HCT116 (cell line): ENCODE measurements at regions not wholly inside any gene's neighbourhood (a gene's known extent, or its start where the extent isn't known, plus 50 kb on each side); places are given as distances from the start of the nearest gene placed in this dataset.

Experiments used
- ATAC-seq: fragments of 200-7000 bp; cut with Tn5 transposase; 2 replicates; pipeline ENCODE4 v1.9.1; 2020; ENCODE audit warnings: mild to moderate bottlenecking, moderate library complexity
- BruUV-seq: library from RNA; stranded (reverse); fragments of 400-500 nt; replicated peaks from 2 replicates; lab custom pipeline; 2021; lab: Mats Ljungman, UMichigan
- CTCF ChIA-PET: fragments of 300-600 bp; sonication (Branson Sonifier 250); formaldehyde crosslinking; loops from one replicate; lab custom pipeline; 2021; ENCODE audit warnings: antibody characterized with exemption; lab: Charles Lee
- POLR2A ChIA-PET: fragments of 300-600, 350-600 bp; sonication (Branson Sonifier 250); formaldehyde crosslinking; loops from one replicate; lab custom pipeline; 2021; ENCODE audit warnings: antibody characterized with exemption; lab: Charles Lee
- RAD21 ChIA-PET, 2 experiments: fragments of 300-600 bp; sonication (Branson Sonifier 250); formaldehyde crosslinking; loops; one replicate each; lab custom pipeline; 2023; ENCODE audit warnings: low total read pairs in 2 of 2; ENCODE audit not compliant: uncharacterized antibody in 2 of 2, unreplicated experiment in 2 of 2, low non-redundant PET in 1 of 2; lab: Charles Lee
- DNase-seq: peaks from one replicate; pipeline ENCODE4 v3.0.0-alpha.2; 2010; ENCODE audit warnings: low read depth, low spot score
- H2AFZ ChIP-seq: fragments of 200-600 bp; shearing (Covaris generic), sonication (generic); 2 replicates; pipeline ENCODE4 v1.6.1; 2017; ENCODE audit warnings: low read depth, mixed run types, mixed read lengths, antibody characterized with exemption, low read length; ENCODE audit not compliant: poor library complexity, severe bottlenecking
- H3K27ac ChIP-seq: 2 replicates; pipeline ENCODE4 v1.5.1; 2012; ENCODE audit warnings: low read depth, low read length
- H3K27me3 ChIP-seq: fragments of 200-600 bp; sonication (generic); 2 replicates; pipeline ENCODE4 v1.6.1; 2016; ENCODE audit warnings: mixed run types, low read length, mixed read lengths; ENCODE audit not compliant: insufficient read depth
- H3K36me3 ChIP-seq, 2 experiments: fragments of 200-500 bp in 1 of 2; fragments of 200-600 bp in 1 of 2; sonication (Bioruptor generic) in 1 of 2; sonication (generic) in 1 of 2; 2 replicates each; pipeline versions ENCODE4 v1.5.1 to v1.6.1; 2014 to 2016; ENCODE audit warnings: low read length in 2 of 2, inconsistent platforms in 1 of 2, mixed read lengths in 1 of 2, mixed run types in 1 of 2; ENCODE audit not compliant: insufficient read depth in 2 of 2, control insufficient read depth in 1 of 2
- H3K4me1 ChIP-seq, 2 experiments: fragments of 200-600 bp in 1 of 2; sonication (generic) in 1 of 2; 2 replicates each; pipeline versions ENCODE4 v1.5.1 to v1.6.1; 2012 to 2017; ENCODE audit warnings: low read length in 2 of 2, inconsistent platforms in 1 of 2, mild to moderate bottlenecking in 1 of 2, mixed read lengths in 1 of 2, mixed run types in 1 of 2, moderate library complexity in 1 of 2; ENCODE audit not compliant: insufficient read depth in 2 of 2, control insufficient read depth in 1 of 2
- H3K4me2 ChIP-seq: fragments of 200-600 bp; sonication (generic); 2 replicates; pipeline ENCODE4 v1.6.1; 2017; ENCODE audit warnings: mixed run types, low read length, mixed read lengths
- H3K4me3 ChIP-seq, 2 experiments: fragments of 200-600 bp in 1 of 2; sonication (generic) in 1 of 2; replicated peaks in 1 of 2; 2 replicates each; pipeline ENCODE4 v1.5.1; 2011 to 2016; ENCODE audit warnings: low read length in 2 of 2, control low read depth in 1 of 2, low read depth in 1 of 2, mild to moderate bottlenecking in 1 of 2, mixed read lengths in 1 of 2, mixed run types in 1 of 2
- H3K79me2 ChIP-seq: fragments of 200-600 bp; sonication (generic); 2 replicates; pipeline ENCODE4 v1.6.1; 2017; ENCODE audit warnings: mild to moderate bottlenecking, mixed run types, low read length, moderate library complexity, mixed read lengths; ENCODE audit not compliant: insufficient read depth
- H3K9ac ChIP-seq: fragments of 200-600 bp; sonication (generic); 2 replicates; pipeline ENCODE4 v1.6.1; 2016; ENCODE audit warnings: low read length, mixed read lengths
- H3K9me2 ChIP-seq: fragments of 200-600 bp; sonication (generic), shearing (Covaris generic); 2 replicates; pipeline ENCODE4 v1.6.1; 2017; ENCODE audit warnings: mixed run types, mild to moderate bottlenecking, moderate library complexity; ENCODE audit not compliant: insufficient read depth
- H3K9me3 ChIP-seq, 2 experiments: fragments of 200-500 bp in 1 of 2; fragments of 200-600 bp in 1 of 2; sonication (Bioruptor generic) in 1 of 2; sonication (generic) in 1 of 2; 2 replicates each; pipeline ENCODE4 v1.6.1; 2014 to 2017; ENCODE audit warnings: low read length in 2 of 2, mixed read lengths in 2 of 2, inconsistent platforms in 1 of 2, low read depth in 1 of 2, mild to moderate bottlenecking in 1 of 2, mixed run types in 1 of 2, moderate library complexity in 1 of 2; ENCODE audit not compliant: control insufficient read depth in 1 of 2, insufficient read depth in 1 of 2
- H4K20me1 ChIP-seq: fragments of 200-600 bp; sonication (generic), shearing (Covaris generic); 2 replicates; pipeline ENCODE4 v1.6.1; 2017; ENCODE audit warnings: mixed run types, mild to moderate bottlenecking, moderate library complexity; ENCODE audit not compliant: insufficient read depth
- CBX3 ChIP-seq: IDR thresholded peaks from 2 replicates; pipeline ENCODE4 v1.6.1; 2012; ENCODE audit warnings: low read depth
- CEBPB ChIP-seq: IDR thresholded peaks from 2 replicates; pipeline ENCODE4 v1.6.1; 2012; ENCODE audit warnings: low read depth
- CTCF ChIP-seq, 3 experiments: fragments of 200-600 bp in 1 of 3; sonication (generic) in 1 of 3; IDR thresholded peaks in 2 of 3; conservative IDR thresholded peaks in 1 of 3; 2 replicates each; pipeline ENCODE4 v1.5.1; 2012 to 2017; ENCODE audit warnings: low read depth in 2 of 3, low read length in 2 of 3, antibody characterized with exemption in 1 of 3, borderline replicate concordance in 1 of 3, control low read depth in 1 of 3, mild to moderate bottlenecking in 1 of 3, mixed read lengths in 1 of 3, mixed run types in 1 of 3, moderate library complexity in 1 of 3; ENCODE audit not compliant: insufficient read depth in 1 of 3
- EZH2 ChIP-seq: fragments of 200-600 bp; sonication (generic); IDR thresholded peaks from 2 replicates; pipeline ENCODE4 v1.6.1; 2017; ENCODE audit warnings: antibody characterized with exemption, mixed run types
- FOSL1 ChIP-seq: IDR thresholded peaks from 2 replicates; pipeline ENCODE4 v1.6.1; 2012; ENCODE audit warnings: low read depth
- JUND ChIP-seq: IDR thresholded peaks from 2 replicates; pipeline ENCODE4 v1.6.1; 2012
- MAX ChIP-seq: IDR thresholded peaks from 2 replicates; pipeline ENCODE4 v1.6.1; 2012
- POLR2A ChIP-seq: IDR thresholded peaks from 2 replicates; pipeline ENCODE4 v1.7.0; 2011; ENCODE audit warnings: borderline replicate concordance; ENCODE audit not compliant: insufficient read depth, insufficient read length; ENCODE audit errors: extremely low read depth
- POLR2AphosphoS5 ChIP-seq: IDR thresholded peaks from 2 replicates; pipeline ENCODE4 v1.6.1; 2011; ENCODE audit warnings: mild to moderate bottlenecking, low read depth, low read length, moderate library complexity
- REST ChIP-seq: IDR thresholded peaks from 2 replicates; pipeline ENCODE4 v1.6.1; 2012; ENCODE audit warnings: low read depth
- SP1 ChIP-seq: IDR thresholded peaks from 2 replicates; pipeline ENCODE4 v1.6.1; 2012; ENCODE audit warnings: low read depth
- SRF ChIP-seq: IDR thresholded peaks from 2 replicates; pipeline ENCODE4 v1.6.1; 2012; ENCODE audit warnings: low read depth
- TCF7L2 ChIP-seq: IDR thresholded peaks from 2 replicates; pipeline ENCODE4 v1.7.0; 2011; ENCODE audit warnings: borderline replicate concordance, inconsistent platforms; ENCODE audit not compliant: insufficient read depth, insufficient read length; ENCODE audit errors: extremely low read depth
- YY1 ChIP-seq: IDR thresholded peaks from 2 replicates; pipeline ENCODE4 v1.6.1; 2011; ENCODE audit warnings: low read length, low read depth, moderate library complexity, mild to moderate bottlenecking; ENCODE audit not compliant: insufficient replicate concordance; ENCODE audit errors: extremely low read depth
- ZFX ChIP-seq: fragments of 450-650 bp; IDR thresholded peaks from 2 replicates; pipeline ENCODE4 v1.6.1; 2017
- ZNF274 ChIP-seq: fragments of 200-500 bp; sonication (Bioruptor generic); IDR thresholded peaks from 2 replicates; pipeline ENCODE4 v1.6.1; 2014; ENCODE audit warnings: mild to moderate bottlenecking, low read depth, low read length, inconsistent platforms
- intact Hi-C: fragments of 100-400 bp; cut with micrococcal nuclease; formaldehyde crosslinking; loops from 2 replicates; pipeline ENCODE4 v1.10.0; 2022

DNA sequence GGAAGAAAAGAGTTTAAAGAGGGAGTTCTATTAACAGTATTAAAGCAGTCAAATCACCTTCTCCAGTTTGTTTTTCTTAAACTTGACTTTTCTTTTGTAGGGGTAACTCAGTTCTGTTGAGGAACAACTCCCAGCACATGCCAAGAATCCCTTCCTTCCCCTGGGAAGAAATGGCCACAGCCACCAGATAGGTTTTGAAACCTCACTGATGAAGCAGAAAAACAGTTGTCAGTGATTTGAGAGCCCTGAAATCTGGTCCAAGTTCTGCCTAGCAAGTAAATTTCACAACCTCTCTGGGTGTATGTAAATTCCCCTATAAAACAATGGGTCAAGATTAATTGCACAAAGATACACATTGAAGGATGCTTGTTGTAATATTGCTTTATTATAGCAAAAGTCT is 167.1 kb downstream of the DHX15 start:
- no peaks in the 10 kb centered on the region for H3K4me1 ChIP-seq
- no peak overlapping the region for H3K9ac ChIP-seq
- RAD21 ChIA-PET, result no interaction called here
- POLR2A ChIA-PET, result no interaction called here
- H4K20me1 ChIP-seq, result no peaks in the 10 kb centered on the region
- no peaks in the 10 kb centered on the region for H3K9me3 ChIP-seq
- ATAC-seq, result no peak
- no peak overlapping the region for H3K4me3 ChIP-seq
- BruUV-seq, result no TSS peak
- no peak for TF ChIP-seq POLR2A
- TF ChIP-seq MAX, result no peak
- TF ChIP-seq FOSL1, result no peak
- TF ChIP-seq TCF7L2, result no peak
- TF ChIP-seq SP1, result no peak
- no peak for TF ChIP-seq EZH2
- TF ChIP-seq POLR2AphosphoS5, result no peak
- TF ChIP-seq CEBPB, result no peak
- no peak for TF ChIP-seq REST
- no peak for TF ChIP-seq ZNF274
- no peak for TF ChIP-seq CTCF (IDR thresholded peaks at IDR 0.05 in 2 of 3, conservative IDR thresholded peaks at IDR 0.05 in 1 of 3; ENCODE audit: borderline replicate concordance in 1 of 3, insufficient read depth in 1 of 3, low read depth in 2 of 3, low read length in 2 of 3)
- no peak for TF ChIP-seq ZFX
- TF ChIP-seq SRF, result no peak
- no peak for TF ChIP-seq YY1
- no peak for TF ChIP-seq CBX3
- no peak for TF ChIP-seq JUND
- TF ChIP-seq, all 23 proteins: peak for 0
- CTCF ChIA-PET, result no interaction called here
- Histone ChIP-seq H3K27me3 (no peaks in the 10 kb centered on the region; the same call in 1 of the 2 replicates), H3K9me2 (no peaks in the 10 kb centered on the region), H3K27ac (no peak overlapping the region), H3K4me2 (no peak overlapping the region), H3K79me2 (no peaks in the 10 kb centered on the region), H2AFZ (no peak overlapping the region), H3K36me3 (no peaks in the 10 kb centered on the region)
- intact Hi-C loops, result no loop called here
- no peak for DNase-seq
